WTC11 (cell line): ENCODE measurements at regions not wholly inside any gene's neighbourhood (a gene's known extent, or its start where the extent isn't known, plus 50 kb on each side); places are given as distances from the start of the nearest gene placed in this dataset.

Experiments
- FOXP1 ChIP-seq: sonication (generic); formaldehyde crosslinking; IDR thresholded peaks from 2 replicates; pipeline ENCODE4 v1.8.0; 2022; ENCODE audit warnings: missing genetic modification reagents, mild to moderate bottlenecking, moderate library complexity, borderline replicate concordance
- HMGA2 ChIP-seq: fragments of 250-450 bp; sonication (Bioruptor Pico); IDR thresholded peaks from 2 replicates; pipeline ENCODE4 v1.4.0; 2021; ENCODE audit warnings: mild to moderate bottlenecking, moderate library complexity
- JUN ChIP-seq: sonication (generic); formaldehyde crosslinking; IDR thresholded peaks from 2 replicates; pipeline ENCODE4 v1.8.0; 2023; ENCODE audit warnings: mild to moderate bottlenecking, missing genetic modification reagents
- SP1 ChIP-seq: sonication (generic); formaldehyde crosslinking; conservative IDR thresholded peaks from 2 replicates; pipeline ENCODE4 v1.8.1; 2022; ENCODE audit warnings: missing genetic modification reagents
- TCF7 ChIP-seq: sonication (generic); formaldehyde crosslinking; IDR thresholded peaks from 2 replicates; pipeline ENCODE4 v1.8.0; 2022; ENCODE audit warnings: mild to moderate bottlenecking, low read depth, missing genetic modification reagents, moderate library complexity
- ZNF121 ChIP-seq: sonication (generic); formaldehyde crosslinking; IDR thresholded peaks from 2 replicates; pipeline ENCODE4 v1.8.0; 2023; ENCODE audit warnings: missing genetic modification reagents
- TF ChIP-seq, protein P1 (sequence below): fragments of 200-600 bp; IDR thresholded peaks from 2 replicates; pipeline ENCODE4 v1.8.0; 2022; ENCODE audit warnings: antibody characterized with exemption
- TF ChIP-seq, protein P2 (sequence below): sonication (generic); formaldehyde crosslinking; IDR thresholded peaks from 2 replicates; pipeline ENCODE4 v1.8.0; 2023; ENCODE audit warnings: missing genetic modification reagents
- TF ChIP-seq, protein P3 (sequence below): sonication (generic); formaldehyde crosslinking; IDR thresholded peaks from 2 replicates; pipeline ENCODE4 v1.8.1; 2023; ENCODE audit warnings: mild to moderate bottlenecking, missing genetic modification reagents, moderate library complexity
- TF ChIP-seq, protein P4 (sequence below): sonication (generic); formaldehyde crosslinking; conservative IDR thresholded peaks from 2 replicates; pipeline ENCODE4 v1.8.1; 2023; ENCODE audit warnings: mild to moderate bottlenecking, low read depth, missing genetic modification reagents, moderate library complexity
- TF ChIP-seq, protein P5 (sequence below): sonication (generic); formaldehyde crosslinking; IDR thresholded peaks from 2 replicates; pipeline ENCODE4 v1.8.1; 2023; ENCODE audit warnings: mild to moderate bottlenecking, missing genetic modification reagents

DNA sequence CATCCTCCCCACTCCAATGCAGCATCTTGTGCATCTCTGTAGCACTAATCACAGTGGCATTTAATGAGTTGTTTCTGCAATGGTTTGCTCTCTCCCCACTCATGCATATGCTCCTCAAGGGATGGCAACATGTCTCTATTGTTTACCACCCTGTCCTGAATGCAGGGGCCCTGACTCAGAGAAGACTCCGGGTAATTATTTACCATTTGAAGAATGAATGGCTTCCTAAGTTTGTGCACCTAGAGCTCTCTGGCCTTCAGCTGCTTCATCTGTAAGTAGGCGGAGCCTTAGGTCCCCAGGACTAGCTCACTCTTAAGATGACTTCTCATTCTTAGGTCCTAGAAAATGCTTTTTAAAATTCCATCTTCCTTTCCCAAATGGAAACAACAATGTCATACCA lies 63.7 kb upstream of the IGSF21 start:
- TF ChIP-seq, protein P1, sequence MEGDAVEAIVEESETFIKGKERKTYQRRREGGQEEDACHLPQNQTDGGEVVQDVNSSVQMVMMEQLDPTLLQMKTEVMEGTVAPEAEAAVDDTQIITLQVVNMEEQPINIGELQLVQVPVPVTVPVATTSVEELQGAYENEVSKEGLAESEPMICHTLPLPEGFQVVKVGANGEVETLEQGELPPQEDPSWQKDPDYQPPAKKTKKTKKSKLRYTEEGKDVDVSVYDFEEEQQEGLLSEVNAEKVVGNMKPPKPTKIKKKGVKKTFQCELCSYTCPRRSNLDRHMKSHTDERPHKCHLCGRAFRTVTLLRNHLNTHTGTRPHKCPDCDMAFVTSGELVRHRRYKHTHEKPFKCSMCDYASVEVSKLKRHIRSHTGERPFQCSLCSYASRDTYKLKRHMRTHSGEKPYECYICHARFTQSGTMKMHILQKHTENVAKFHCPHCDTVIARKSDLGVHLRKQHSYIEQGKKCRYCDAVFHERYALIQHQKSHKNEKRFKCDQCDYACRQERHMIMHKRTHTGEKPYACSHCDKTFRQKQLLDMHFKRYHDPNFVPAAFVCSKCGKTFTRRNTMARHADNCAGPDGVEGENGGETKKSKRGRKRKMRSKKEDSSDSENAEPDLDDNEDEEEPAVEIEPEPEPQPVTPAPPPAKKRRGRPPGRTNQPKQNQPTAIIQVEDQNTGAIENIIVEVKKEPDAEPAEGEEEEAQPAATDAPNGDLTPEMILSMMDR, result no peak
- TF ChIP-seq ZNF121 (CRISPR knock-in tag), result no peak
- TF ChIP-seq TCF7 (CRISPR knock-in tag), result no peak
- no peak for TF ChIP-seq JUN (CRISPR knock-in tag)
- TF ChIP-seq SP1 (CRISPR knock-in tag), result no peak
- TF ChIP-seq, protein P2, sequence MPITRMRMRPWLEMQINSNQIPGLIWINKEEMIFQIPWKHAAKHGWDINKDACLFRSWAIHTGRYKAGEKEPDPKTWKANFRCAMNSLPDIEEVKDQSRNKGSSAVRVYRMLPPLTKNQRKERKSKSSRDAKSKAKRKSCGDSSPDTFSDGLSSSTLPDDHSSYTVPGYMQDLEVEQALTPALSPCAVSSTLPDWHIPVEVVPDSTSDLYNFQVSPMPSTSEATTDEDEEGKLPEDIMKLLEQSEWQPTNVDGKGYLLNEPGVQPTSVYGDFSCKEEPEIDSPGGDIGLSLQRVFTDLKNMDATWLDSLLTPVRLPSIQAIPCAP (CRISPR knock-in tag), result no peak
- TF ChIP-seq, protein P3, sequence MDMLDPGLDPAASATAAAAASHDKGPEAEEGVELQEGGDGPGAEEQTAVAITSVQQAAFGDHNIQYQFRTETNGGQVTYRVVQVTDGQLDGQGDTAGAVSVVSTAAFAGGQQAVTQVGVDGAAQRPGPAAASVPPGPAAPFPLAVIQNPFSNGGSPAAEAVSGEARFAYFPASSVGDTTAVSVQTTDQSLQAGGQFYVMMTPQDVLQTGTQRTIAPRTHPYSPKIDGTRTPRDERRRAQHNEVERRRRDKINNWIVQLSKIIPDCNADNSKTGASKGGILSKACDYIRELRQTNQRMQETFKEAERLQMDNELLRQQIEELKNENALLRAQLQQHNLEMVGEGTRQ (CRISPR knock-in tag), result no peak
- TF ChIP-seq, protein P4, sequence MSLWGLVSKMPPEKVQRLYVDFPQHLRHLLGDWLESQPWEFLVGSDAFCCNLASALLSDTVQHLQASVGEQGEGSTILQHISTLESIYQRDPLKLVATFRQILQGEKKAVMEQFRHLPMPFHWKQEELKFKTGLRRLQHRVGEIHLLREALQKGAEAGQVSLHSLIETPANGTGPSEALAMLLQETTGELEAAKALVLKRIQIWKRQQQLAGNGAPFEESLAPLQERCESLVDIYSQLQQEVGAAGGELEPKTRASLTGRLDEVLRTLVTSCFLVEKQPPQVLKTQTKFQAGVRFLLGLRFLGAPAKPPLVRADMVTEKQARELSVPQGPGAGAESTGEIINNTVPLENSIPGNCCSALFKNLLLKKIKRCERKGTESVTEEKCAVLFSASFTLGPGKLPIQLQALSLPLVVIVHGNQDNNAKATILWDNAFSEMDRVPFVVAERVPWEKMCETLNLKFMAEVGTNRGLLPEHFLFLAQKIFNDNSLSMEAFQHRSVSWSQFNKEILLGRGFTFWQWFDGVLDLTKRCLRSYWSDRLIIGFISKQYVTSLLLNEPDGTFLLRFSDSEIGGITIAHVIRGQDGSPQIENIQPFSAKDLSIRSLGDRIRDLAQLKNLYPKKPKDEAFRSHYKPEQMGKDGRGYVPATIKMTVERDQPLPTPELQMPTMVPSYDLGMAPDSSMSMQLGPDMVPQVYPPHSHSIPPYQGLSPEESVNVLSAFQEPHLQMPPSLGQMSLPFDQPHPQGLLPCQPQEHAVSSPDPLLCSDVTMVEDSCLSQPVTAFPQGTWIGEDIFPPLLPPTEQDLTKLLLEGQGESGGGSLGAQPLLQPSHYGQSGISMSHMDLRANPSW (CRISPR knock-in tag), result no peak
- no peak for TF ChIP-seq FOXP1 (CRISPR knock-in tag)
- no peak for TF ChIP-seq HMGA2
- TF ChIP-seq, protein P5, sequence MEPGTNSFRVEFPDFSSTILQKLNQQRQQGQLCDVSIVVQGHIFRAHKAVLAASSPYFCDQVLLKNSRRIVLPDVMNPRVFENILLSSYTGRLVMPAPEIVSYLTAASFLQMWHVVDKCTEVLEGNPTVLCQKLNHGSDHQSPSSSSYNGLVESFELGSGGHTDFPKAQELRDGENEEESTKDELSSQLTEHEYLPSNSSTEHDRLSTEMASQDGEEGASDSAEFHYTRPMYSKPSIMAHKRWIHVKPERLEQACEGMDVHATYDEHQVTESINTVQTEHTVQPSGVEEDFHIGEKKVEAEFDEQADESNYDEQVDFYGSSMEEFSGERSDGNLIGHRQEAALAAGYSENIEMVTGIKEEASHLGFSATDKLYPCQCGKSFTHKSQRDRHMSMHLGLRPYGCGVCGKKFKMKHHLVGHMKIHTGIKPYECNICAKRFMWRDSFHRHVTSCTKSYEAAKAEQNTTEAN (CRISPR knock-in tag), result no peak
